ENCODE measurements at regions not wholly inside any gene's neighbourhood (a gene's known extent, or its start where the extent isn't known, plus 50 kb on each side); places are given as distances from the start of the nearest gene placed in this dataset.
"Not testable (repeated sequence)": the region's sequence is repeated elsewhere in the genome, so short reads cannot be mapped to it uniquely, and the experiment has no call there.

DNA sequence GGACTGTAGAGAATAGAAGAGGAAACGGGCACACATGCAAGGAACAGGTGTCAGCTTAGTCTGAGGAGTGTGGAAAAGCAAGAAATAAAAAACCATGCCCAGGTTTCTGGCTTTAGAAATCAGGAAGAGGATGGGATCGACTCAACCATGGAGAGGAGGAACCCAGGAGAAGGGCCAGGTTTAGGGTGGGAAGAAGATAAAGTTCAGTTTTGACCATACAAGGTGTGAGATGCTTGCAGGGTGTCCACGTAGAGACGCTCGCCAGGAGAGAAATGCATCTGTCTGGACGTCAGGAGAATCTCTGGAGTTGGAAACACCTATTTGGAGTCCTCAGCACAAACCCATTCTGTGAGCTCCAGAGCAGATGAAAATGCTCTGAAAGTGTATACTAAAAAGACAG lies 275.1 kb downstream of the CYRIA start:
- no peak for DNase-seq

GRCh38 chr2:16389611-16390010 lies 276.0 kb downstream of the CYRIA start:
- no peak for DNase-seq

DNA sequence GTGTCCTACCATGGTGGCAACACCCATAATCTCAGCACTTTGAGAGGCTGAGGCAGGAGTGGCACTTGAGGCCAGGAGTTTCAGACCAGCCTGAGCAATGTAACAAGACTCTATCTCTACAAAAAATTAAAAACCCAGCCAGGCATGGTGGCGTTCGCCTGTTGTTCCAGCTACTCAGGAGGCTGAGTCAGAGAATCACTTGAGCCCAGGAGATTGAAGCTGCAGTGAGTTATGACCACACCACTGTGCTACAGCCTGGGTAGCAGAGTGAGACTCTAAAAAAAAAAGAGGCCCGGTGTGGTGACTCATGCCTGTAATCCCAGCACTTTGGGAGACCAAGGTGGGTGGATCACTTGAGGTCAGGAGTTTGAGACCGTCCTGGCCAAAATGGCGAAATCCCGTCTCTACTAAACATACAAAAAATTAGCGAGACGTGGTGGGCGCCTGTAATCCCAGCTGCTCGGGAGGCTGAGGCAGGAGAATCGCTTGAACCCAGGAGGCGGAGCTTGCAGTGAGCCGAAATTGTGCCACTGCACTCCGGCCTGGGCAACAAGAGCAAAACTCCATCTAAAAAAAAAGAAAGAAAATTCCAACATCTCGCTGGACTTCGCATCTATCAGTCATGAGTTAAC lies 277.3 kb downstream of the CYRIA start:
- peak; percentile 70 for DNase-seq

GRCh38 chr2:16387461-16387984 lies 278.1 kb downstream of the CYRIA start:
- DNase-seq: no peak

DNA sequence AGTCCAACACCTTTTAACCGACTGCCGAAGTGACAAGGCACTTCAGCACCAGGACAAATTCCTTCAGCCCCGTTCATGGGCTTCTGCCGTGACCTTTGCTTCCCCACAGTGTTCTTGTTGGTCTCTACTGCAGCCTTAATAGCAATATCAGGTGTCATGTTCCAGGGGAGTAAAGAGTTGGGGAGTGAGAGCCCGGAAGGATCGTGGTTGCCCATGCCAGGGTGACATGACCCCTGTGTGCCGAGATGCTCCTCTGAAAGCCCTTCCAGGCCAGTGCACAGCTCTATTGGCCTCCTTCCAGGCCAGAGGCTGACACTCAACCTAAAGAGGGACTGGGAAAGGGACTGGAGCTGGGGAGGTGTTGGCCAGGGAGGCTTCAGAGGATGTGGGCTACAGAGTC lies 279.2 kb downstream of the CYRIA start:
- no peak for DNase-seq

DNA sequence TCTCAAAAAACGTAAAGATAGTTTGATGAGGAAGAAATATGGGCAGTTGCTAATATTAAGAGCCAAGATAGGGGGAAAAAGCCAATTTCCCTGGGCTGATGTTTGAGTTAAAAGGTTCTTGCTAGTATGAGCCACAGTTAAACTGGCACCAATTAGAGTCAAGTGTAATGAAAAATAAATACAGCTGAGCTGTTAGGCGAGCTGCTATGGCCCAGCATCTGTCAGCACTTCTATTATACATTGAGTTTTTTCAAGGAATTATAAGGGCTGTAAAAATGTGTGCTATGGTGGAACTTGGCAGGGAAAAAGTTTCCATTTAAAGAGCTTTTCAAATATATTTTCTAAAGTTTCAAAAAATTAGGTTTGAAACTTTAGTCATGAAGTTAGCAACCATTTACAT lies 279.6 kb downstream of the CYRIA start:
- DNase-seq: no peak

DNA sequence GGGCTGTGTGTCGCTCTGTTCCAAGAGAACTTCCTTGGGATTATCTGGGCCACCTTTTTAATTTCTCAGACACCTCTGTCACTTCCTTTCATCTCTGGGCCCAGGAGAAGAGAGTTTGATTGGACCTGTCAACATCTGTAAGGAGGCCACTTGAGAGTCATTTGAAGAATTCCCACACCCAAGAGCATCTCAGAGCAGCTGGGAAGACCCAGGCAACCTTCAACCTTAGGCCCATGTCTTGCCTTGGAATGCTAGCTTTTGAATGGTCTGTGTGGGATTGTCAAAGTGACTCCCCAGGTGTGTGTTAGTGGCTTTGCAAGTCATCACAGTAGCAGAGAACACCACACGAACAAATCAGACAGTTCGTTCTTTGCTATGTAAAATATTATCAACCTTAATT lies 280.3 kb downstream of the CYRIA start:
- no peak for DNase-seq

- no peak for DNase-seq
Observed at GRCh38 chr2:16383411-16383810, 282.2 kb downstream of the CYRIA start.

DNA sequence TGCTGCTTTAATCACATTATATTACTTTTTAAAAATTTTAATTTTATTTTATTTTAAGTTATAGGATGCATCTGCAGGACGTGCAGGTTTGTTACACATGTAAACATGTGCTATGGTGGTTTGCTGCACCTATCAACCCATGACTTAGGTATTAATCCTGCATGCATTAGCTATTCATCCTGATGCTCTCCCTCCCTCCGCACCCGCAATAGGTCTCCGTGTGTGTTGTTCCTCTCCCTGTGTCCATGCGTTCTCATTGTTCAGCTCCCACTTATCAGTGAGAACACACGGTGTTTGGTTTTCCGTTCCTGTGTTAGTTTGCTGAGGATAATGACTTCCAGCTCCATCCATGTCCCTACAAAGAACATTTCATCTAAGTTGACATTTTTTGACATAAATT lies 283.2 kb downstream of the CYRIA start:
- DNase-seq: no peak

DNA sequence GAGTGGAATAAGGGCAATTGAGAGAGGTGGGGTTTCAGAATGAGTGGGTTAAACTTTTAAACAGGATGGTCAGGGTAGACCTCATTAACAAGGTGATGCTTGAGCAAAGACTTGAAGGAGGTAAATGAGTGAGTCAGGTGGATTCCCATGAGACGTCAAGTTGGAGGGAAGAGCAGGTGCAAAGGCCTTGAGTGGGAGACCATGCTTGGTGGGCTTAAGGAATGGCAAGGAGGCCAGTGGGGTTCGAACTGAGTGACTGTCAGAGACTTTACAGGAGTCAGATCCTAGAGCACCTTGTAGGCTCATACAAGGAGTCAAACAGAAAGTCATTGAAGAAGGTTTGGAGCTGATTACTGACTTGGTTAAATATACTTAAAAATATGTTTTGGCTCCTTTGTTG lies 284.1 kb downstream of the CYRIA start:
- DNase-seq: no peak

DNA sequence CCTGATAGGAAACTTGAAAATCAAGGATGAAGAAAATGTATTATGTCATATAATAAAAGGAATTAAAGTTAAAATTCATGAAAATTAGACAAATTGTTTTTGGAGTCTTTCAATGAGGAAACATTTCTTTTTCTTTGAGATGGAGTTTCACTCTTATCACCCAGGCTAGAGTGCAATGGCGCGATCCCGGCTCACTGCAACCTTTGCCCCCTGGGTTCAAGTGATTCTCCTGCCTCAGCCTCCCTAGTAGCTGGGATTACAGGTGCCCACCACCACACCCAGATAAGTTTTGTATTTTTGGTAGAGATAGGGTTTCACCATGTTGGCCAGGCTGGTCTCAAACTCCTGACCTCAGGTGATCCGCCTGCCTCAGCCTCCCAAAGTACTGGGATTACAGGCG lies 285.7 kb downstream of the CYRIA start:
- not testable (repeated sequence) for DNase-seq

GRCh38 chr2:16379061-16379460 lies 286.6 kb downstream of the CYRIA start:
- DNase-seq: not testable (repeated sequence)

GRCh38 chr2:16378031-16378430 lies 287.6 kb downstream of the CYRIA start:
- no peak for DNase-seq

DNA sequence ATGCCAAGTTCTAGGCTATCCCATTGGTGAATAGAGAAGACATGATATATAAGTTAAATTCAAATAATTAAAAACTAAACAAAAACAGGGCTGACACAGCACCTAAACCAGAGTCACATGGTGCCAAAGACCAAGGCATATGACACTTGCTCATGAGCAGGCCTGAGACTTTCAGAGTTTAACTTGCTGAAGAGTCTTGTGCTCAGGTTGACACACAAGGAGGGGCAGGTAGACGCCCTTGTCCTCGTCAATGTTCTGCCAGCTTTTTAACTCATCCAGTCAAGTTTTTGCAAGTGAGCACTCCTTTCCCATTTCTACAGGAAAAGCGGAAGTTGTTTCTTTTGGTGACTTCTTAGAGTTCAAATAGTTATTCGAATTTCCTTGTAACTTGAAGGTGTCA lies 289.7 kb downstream of the CYRIA start:
- no peak for DNase-seq

GRCh38 chr2:16375351-16375750 lies 290.3 kb downstream of the CYRIA start:
- DNase-seq: no peak

DNA sequence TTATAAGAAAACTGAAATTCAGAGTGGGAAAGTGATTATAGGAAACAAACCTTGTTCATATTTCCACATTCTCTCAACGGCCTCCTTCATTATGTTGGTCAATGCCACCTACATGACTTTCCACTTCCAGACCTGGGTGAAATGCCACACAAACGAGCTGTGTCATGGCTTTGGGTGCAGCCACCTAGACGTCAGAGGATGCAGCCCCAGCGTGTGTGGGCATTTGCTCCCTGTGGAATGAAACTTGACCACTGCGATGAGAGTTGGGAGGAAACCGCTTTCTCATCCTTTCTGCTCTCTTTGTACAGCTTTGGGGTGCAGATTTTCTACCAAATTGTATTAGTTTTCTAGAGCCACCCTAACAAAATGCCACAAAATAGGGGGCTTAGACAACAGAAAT lies 291.0 kb downstream of the CYRIA start:
- DNase-seq: no peak

GRCh38 chr2:16373341-16373740 lies 292.3 kb downstream of the CYRIA start:
- DNase-seq: no peak

- no peak for DNase-seq
Observed at GRCh38 chr2:16371751-16372150, 293.9 kb downstream of the CYRIA start.

DNA sequence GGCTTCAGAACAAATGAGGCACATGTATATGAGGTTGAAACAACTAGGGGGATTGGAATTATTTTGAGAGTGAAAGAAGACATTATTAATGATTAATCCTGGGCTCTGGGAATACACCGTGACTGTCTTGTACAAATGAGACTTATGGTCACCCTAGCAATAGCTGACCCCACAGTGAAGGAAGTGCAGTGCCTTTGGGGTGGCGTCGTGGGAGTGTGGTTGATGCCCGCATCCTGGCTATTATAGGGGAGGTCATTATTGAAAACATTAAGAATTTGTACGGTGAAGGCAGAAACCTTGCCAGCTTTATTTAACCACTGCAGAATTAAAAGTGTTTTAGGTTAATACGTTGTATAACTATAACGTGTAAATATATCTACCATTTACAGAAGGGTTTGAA lies 296.7 kb downstream of the CYRIA start:
- DNase-seq: no peak

GRCh38 chr2:16368328-16368727 lies 297.3 kb downstream of the CYRIA start:
- DNase-seq: no peak

DNA sequence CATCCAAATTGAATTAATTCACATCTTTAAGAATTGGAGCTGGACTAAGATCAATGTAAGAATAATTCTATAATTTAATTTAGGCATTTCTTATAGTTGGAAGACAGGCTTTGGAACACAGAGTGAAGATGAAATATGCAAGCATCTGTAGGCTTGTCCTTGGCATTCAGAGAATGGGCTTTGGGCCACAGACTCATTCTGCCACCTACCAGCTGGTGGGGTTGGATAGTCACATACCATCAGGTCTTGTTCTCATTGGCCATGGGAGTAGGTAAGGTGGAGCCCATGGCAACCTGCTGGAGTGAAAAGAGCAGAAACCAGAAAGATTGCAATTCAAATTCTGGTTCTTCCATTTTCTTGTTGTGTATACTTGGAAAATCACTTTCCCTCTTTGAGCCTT lies 300.3 kb downstream of the CYRIA start:
- no peak for DNase-seq

GRCh38 chr2:16363581-16363980 lies 302.1 kb downstream of the CYRIA start:
- DNase-seq: no peak

GRCh38 chr2:16362611-16363010 lies 303.0 kb downstream of the CYRIA start:
- DNase-seq: no peak

DNA sequence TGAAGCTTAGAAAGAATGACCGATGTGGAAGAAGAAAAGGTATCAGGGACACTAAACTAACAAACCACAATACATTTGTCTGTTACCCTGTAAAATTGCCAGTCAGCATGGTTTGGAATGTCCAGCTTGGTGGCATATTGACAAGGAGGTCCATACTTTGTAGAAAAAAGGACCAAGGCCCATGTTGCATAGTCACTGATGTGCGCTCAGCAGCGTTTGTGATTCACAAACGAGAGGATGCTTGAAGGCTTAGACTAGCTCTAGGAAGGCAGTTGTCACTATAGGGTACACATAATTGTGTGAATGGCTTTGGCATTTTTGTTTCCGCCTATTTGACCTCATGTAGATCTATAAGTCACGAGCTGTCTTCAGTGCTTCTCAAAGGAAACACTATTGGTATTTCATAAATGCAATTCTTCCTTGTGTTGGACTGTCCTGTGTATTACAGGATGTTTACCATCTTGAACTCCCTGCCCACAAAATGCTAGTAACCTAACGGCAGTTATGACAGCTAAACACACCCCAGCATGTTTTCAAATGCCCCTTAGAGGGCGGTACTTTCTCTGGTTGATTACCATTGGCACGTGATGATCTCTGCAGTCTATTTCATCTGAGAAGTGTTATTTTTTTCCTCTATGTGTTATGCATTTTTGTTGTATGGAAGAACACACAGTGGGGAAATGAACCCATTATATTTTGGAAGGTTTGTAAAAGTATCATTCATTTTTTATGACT lies 304.2 kb downstream of the CYRIA start:
- DNase-seq: no peak

GRCh38 chr2:16359961-16360360 lies 305.7 kb downstream of the CYRIA start:
- DNase-seq: no peak
